SK-N-SH (cell line): ENCODE measurements at regions not wholly inside any gene's neighbourhood (a gene's known extent, or its start where the extent isn't known, plus 50 kb on each side); places are given as distances from the start of the nearest gene placed in this dataset.

Source experiments
- CTCF ChIA-PET: fragments of 300-600, 350-600 bp; formaldehyde crosslinking; extraction: SDS; loops from one replicate; lab custom pipeline; 2021; lab: Yijun Ruan, JAX
- POLR2A ChIA-PET: fragments of 350-600 bp; sonication (Branson Sonifier 250); formaldehyde crosslinking; extraction: SDS; loops from one replicate; lab custom pipeline; 2020; ENCODE audit warnings: antibody characterized with exemption, inconsistent platforms; lab: Yijun Ruan, JAX
- DNase-seq: peaks from one replicate; pipeline ENCODE4 v3.0.0; 2012
- H2AFZ ChIP-seq: fragments of 200-600 bp; sonication (generic); 2 replicates; pipeline ENCODE4 v1.8.1; 2016; ENCODE audit warnings: antibody characterized with exemption, mild to moderate bottlenecking, low read depth
- H3F3A ChIP-seq: fragments of 200-600 bp; sonication (generic); replicated peaks from 2 replicates; pipeline ENCODE3; 2016; ENCODE audit warnings: antibody characterized with exemption, mild to moderate bottlenecking; ENCODE audit not compliant: insufficient read depth
- H3K27ac ChIP-seq, 2 experiments: fragments of 200-500 bp in 1 of 2; fragments of 200-600 bp in 1 of 2; sonication (Bioruptor generic) in 1 of 2; sonication (generic), shearing (Covaris generic) in 1 of 2; 2 replicates each; pipeline versions ENCODE4 v1.5.1 to v1.6.1; 2014 to 2016; ENCODE audit warnings: low read depth in 2 of 2, inconsistent platforms in 1 of 2, low read length in 1 of 2, mild to moderate bottlenecking in 1 of 2, mixed read lengths in 1 of 2
- H3K27me3 ChIP-seq: fragments of 200-600 bp; sonication (generic), shearing (Covaris generic); 2 replicates; pipeline ENCODE4 v1.6.1; 2016; ENCODE audit warnings: mixed run types; ENCODE audit not compliant: insufficient read depth
- H3K36me3 ChIP-seq, 2 experiments: fragments of 200-500 bp in 1 of 2; fragments of 200-600 bp in 1 of 2; sonication (Bioruptor generic) in 1 of 2; sonication (generic) in 1 of 2; replicated peaks in 1 of 2; 2 replicates each; pipeline versions ENCODE3 to v1.5.1; 2014 to 2016; ENCODE audit warnings: low read length in 1 of 2, mild to moderate bottlenecking in 1 of 2; ENCODE audit not compliant: insufficient read depth in 2 of 2, control insufficient read depth in 1 of 2
- H3K4me1 ChIP-seq, 2 experiments: fragments of 200-500 bp in 1 of 2; fragments of 200-600 bp in 1 of 2; sonication (Bioruptor generic) in 1 of 2; sonication (generic), shearing (Covaris generic) in 1 of 2; 2 replicates each; pipeline versions ENCODE4 v1.5.1 to v1.6.1; 2014 to 2016; ENCODE audit warnings: low read depth in 1 of 2, low read length in 1 of 2, mixed run types in 1 of 2; ENCODE audit not compliant: insufficient read depth in 2 of 2, control insufficient read depth in 1 of 2
- H3K4me2 ChIP-seq: fragments of 200-600 bp; sonication (generic), shearing (Covaris generic); 2 replicates; pipeline ENCODE4 v1.6.1; 2017; ENCODE audit warnings: mixed run types
- H3K4me3 ChIP-seq, 2 experiments: fragments of 200-500 bp in 1 of 2; fragments of 200-600 bp in 1 of 2; sonication (Bioruptor generic) in 1 of 2; sonication (generic), shearing (Covaris generic) in 1 of 2; 2 replicates each; pipeline versions ENCODE4 v1.5.1 to v1.8.1; 2014 to 2016; ENCODE audit warnings: low read depth in 2 of 2, inconsistent platforms in 1 of 2, low read length in 1 of 2, mild to moderate bottlenecking in 1 of 2, mixed read lengths in 1 of 2, moderate library complexity in 1 of 2
- H3K79me2 ChIP-seq: fragments of 200-600 bp; sonication (generic); 2 replicates; pipeline ENCODE4 v1.8.1; 2017; ENCODE audit warnings: mild to moderate bottlenecking; ENCODE audit not compliant: insufficient read depth
- H3K9ac ChIP-seq: fragments of 200-600 bp; sonication (generic); 2 replicates; pipeline ENCODE4 v1.6.1; 2017; ENCODE audit warnings: mixed run types
- H3K9me2 ChIP-seq: fragments of 200-600 bp; sonication (generic); 2 replicates; pipeline ENCODE4 v1.6.1; 2017; ENCODE audit warnings: mixed run types
- H3K9me3 ChIP-seq: fragments of 200-600 bp; sonication (generic); 2 replicates; pipeline ENCODE4 v1.6.1; 2017; ENCODE audit warnings: mixed run types, mild to moderate bottlenecking, moderate library complexity
- H4K20me1 ChIP-seq: fragments of 200-600 bp; sonication (generic); 2 replicates; pipeline ENCODE4 v1.6.1; 2017; ENCODE audit warnings: mild to moderate bottlenecking, mixed run types; ENCODE audit not compliant: insufficient read depth
- CHD2 ChIP-seq: fragments of 150-350 bp; IDR thresholded peaks from 2 replicates; pipeline ENCODE4 v1.6.1; 2018; ENCODE audit warnings: low read length; ENCODE audit not compliant: partially characterized antibody
- EZH2phosphoT487 ChIP-seq: fragments of 200-600 bp; sonication (generic); IDR thresholded peaks from 2 replicates; pipeline ENCODE4 v1.6.1; 2017; ENCODE audit warnings: low read depth, mixed run types, mild to moderate bottlenecking, antibody characterized with exemption, moderate library complexity, borderline replicate concordance
- FOXJ3 ChIP-seq: sonication (generic); formaldehyde crosslinking; IDR thresholded peaks from 2 replicates; pipeline ENCODE4 v1.5.1; 2020; ENCODE audit warnings: mild to moderate bottlenecking, missing genetic modification reagents
- FOXM1 ChIP-seq: IDR thresholded peaks from 2 replicates; pipeline ENCODE4 v1.4.0; 2012; ENCODE audit warnings: low read depth, mild to moderate bottlenecking
- GABPA ChIP-seq: IDR thresholded peaks from 2 replicates; pipeline ENCODE4 v1.4.0; 2012; ENCODE audit warnings: low read depth, mild to moderate bottlenecking
- GATA2 ChIP-seq: sonication (generic); formaldehyde crosslinking; IDR thresholded peaks from 2 replicates; pipeline ENCODE4 v1.5.0; 2020; ENCODE audit warnings: mild to moderate bottlenecking, missing genetic modification reagents
- MEF2A ChIP-seq: IDR thresholded peaks from 2 replicates; pipeline ENCODE4 v1.4.0; 2012; ENCODE audit warnings: low read depth, borderline replicate concordance
- NRF1 ChIP-seq: IDR thresholded peaks from 2 replicates; pipeline ENCODE4 v1.6.1; 2012; ENCODE audit warnings: low read depth, mild to moderate bottlenecking, low read length
- PBX3 ChIP-seq: IDR thresholded peaks from 2 replicates; pipeline ENCODE4; 2012
- RAD21 ChIP-seq: IDR thresholded peaks from 2 replicates; pipeline ENCODE4 v1.6.1; 2012; ENCODE audit warnings: mild to moderate bottlenecking, low read length
- RCOR1 ChIP-seq: fragments of 150-350 bp; IDR thresholded peaks from 2 replicates; pipeline ENCODE4 v1.6.1; 2017; ENCODE audit warnings: antibody characterized with exemption, low read length
- RFX5 ChIP-seq: IDR thresholded peaks from 2 replicates; pipeline ENCODE4 v1.6.1; 2012; ENCODE audit warnings: mild to moderate bottlenecking, improper control_type of control experiment, low read length
- SMC3 ChIP-seq: IDR thresholded peaks from 2 replicates; pipeline ENCODE4 v1.6.1; 2012; ENCODE audit warnings: low read depth, low read length, improper control_type of control experiment
- TAF1 ChIP-seq: IDR thresholded peaks from 2 replicates; pipeline ENCODE4 v1.6.1; 2012; ENCODE audit warnings: low read depth, mild to moderate bottlenecking, low read length, moderate library complexity, borderline replicate concordance
- ZBTB33 ChIP-seq: IDR thresholded peaks from 2 replicates; pipeline ENCODE4 v1.4.0; 2012; ENCODE audit warnings: low read depth, borderline replicate concordance
- WGBS: methylation state at CpG from one replicate; pipeline ENCODE4 v1.1.6; 2017; ENCODE audit warnings: low lambda C conversion rate; 5-methylcytosine and 5-hydroxymethylcytosine counted together
- TF ChIP-seq, protein P1 (sequence below): fragments of 150-350 bp; IDR thresholded peaks from 2 replicates; pipeline ENCODE4 v1.6.1; 2016; ENCODE audit warnings: mild to moderate bottlenecking, low read depth, low read length
- TF ChIP-seq, protein P2 (sequence below): IDR thresholded peaks from 2 replicates; pipeline ENCODE4 v1.4.0; 2012; ENCODE audit warnings: low read depth

DNA sequence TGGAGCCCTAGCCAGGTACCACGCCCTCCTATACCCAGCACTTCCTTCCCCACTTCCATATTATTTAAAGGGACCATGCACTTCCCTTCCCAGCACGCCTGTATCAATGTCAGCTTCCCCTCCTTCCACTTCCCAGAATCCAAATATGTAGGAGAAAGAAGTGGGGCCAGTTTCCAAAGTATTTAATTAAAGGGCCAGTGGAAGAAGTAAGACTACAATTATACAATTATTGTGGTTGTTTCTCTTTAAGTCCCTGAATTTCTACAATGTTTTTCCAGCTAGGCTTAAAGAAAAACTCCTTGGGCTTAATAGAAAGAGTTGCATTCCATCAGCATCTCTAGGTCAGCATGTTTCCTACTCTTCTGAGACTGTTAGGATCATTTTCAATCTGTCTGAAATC is 515.8 kb downstream of the PREX1 start:
- no peak overlapping the region for H3K4me2 ChIP-seq
- H2AFZ ChIP-seq = no peak overlapping the region
- TF ChIP-seq GATA2 (CRISPR knock-in tag) = no peak
- no peak for TF ChIP-seq NRF1
- TF ChIP-seq RAD21 = no peak
- TF ChIP-seq FOXJ3 (CRISPR knock-in tag) = no peak
- TF ChIP-seq RFX5 = no peak
- TF ChIP-seq EZH2phosphoT487 = no peak
- no peak for TF ChIP-seq PBX3
- TF ChIP-seq, protein P1, sequence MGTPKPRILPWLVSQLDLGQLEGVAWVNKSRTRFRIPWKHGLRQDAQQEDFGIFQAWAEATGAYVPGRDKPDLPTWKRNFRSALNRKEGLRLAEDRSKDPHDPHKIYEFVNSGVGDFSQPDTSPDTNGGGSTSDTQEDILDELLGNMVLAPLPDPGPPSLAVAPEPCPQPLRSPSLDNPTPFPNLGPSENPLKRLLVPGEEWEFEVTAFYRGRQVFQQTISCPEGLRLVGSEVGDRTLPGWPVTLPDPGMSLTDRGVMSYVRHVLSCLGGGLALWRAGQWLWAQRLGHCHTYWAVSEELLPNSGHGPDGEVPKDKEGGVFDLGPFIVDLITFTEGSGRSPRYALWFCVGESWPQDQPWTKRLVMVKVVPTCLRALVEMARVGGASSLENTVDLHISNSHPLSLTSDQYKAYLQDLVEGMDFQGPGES = no peak
- TF ChIP-seq, protein P2, sequence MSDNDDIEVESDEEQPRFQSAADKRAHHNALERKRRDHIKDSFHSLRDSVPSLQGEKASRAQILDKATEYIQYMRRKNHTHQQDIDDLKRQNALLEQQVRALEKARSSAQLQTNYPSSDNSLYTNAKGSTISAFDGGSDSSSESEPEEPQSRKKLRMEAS = no peak
- no peak for TF ChIP-seq ZBTB33
- no peak for TF ChIP-seq TAF1
- no peak for TF ChIP-seq MEF2A
- no peak for TF ChIP-seq RCOR1
- no peak for TF ChIP-seq SMC3
- no peak for TF ChIP-seq GABPA
- no peak for TF ChIP-seq FOXM1
- no peak for TF ChIP-seq CHD2
- no peaks in the 10 kb centered on the region for H4K20me1 ChIP-seq
- H3K9me3 ChIP-seq = no peaks in the 10 kb centered on the region
- H3K4me3 ChIP-seq = no peak overlapping the region
- ChIA-PET POLR2A (no interaction called here), CTCF (interaction anchor here (4.5 kb wide), 1 partner anchor 309 kb away, joined by 16 read pairs; no protein-coding TSS in a partner anchor)
- no peaks in the 10 kb centered on the region for H3K9me2 ChIP-seq
- no peak overlapping the region for H3K9ac ChIP-seq
- no peaks in the 10 kb centered on the region for H3K27me3 ChIP-seq
- 57% methylated on average over 2 of the region's 2 CpGs for WGBS
- H3K27ac ChIP-seq = no peak overlapping the region
- H3K79me2 ChIP-seq = no peaks in the 10 kb centered on the region
- H3K4me1 ChIP-seq = peaks cover 0 to 12% of the 10 kb centered on the region in 2 experiments; a peak in 2 of 4 replicates
- H3F3A ChIP-seq = no peaks in the 10 kb centered on the region
- no peaks in the 10 kb centered on the region for H3K36me3 ChIP-seq
- no peak for DNase-seq
